ENCODE measurements at regions not wholly inside any gene's neighbourhood (a gene's known extent, or its start where the extent isn't known, plus 50 kb on each side); places are given as distances from the start of the nearest gene placed in this dataset.

DNA sequence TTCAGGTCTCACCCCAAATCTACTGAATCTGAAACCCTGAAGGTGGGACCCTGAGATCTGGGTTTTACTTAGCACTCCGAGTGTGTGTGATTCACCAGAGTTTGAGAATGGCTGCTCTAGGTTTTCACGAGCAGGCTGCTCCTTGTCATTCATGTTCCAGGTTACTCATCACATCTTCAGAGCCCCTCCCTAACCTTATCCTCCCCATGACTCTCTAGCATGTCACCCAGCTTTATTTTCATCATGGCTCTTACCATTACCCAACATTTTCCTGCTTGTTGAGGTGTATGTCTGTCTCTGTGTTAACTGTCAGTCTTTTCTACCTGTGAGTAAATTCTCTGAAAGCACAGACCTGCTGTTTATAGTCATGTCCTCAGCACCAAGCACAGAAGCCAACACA, 319.2 kb downstream of the NSG2 start:
- TF ChIP-seq, protein P1, sequence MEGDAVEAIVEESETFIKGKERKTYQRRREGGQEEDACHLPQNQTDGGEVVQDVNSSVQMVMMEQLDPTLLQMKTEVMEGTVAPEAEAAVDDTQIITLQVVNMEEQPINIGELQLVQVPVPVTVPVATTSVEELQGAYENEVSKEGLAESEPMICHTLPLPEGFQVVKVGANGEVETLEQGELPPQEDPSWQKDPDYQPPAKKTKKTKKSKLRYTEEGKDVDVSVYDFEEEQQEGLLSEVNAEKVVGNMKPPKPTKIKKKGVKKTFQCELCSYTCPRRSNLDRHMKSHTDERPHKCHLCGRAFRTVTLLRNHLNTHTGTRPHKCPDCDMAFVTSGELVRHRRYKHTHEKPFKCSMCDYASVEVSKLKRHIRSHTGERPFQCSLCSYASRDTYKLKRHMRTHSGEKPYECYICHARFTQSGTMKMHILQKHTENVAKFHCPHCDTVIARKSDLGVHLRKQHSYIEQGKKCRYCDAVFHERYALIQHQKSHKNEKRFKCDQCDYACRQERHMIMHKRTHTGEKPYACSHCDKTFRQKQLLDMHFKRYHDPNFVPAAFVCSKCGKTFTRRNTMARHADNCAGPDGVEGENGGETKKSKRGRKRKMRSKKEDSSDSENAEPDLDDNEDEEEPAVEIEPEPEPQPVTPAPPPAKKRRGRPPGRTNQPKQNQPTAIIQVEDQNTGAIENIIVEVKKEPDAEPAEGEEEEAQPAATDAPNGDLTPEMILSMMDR (IDR thresholded peaks at IDR 0.05 in 4 of 5, conservative IDR thresholded peaks at IDR 0.05 in 1 of 5) = no peak
- TF ChIP-seq POLR2A (IDR thresholded peaks at IDR 0.05) = no peak

Data from gastrocnemius medialis (tissue), 4 donors.